ENCODE measurements at regions not wholly inside any gene's neighbourhood (a gene's known extent, or its start where the extent isn't known, plus 50 kb on each side); places are given as distances from the start of the nearest gene placed in this dataset.

DNA sequence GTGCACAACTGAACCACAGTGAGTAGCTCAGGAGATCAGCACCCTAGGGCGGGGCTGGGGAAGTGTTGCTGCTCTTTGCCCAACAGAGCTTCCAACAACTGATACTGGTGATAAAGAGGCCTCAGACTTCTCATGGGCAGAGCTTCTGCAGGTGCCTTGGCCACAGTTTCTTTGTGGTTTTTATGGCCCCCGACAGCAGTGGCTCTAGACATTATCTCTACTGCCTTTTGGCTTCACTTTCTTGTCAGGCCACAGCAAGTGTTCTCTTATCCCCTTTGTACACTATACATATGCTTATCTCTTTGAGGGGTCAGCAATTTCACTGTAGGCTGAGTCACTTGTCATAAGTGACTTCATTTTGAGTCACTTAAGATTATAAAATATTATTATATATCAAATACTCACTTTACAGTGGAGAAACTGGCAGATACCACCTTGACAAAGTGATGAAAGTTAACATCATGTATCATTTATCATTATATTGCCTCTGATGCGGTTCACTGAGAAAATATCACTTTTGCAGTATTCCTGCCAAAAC lies 90.9 kb upstream of the COX7C start (continued):
- TF ChIP-seq NFIC (IDR thresholded peaks at IDR 0.05) (peak; percentile 98), KLF1 (tag; IDR thresholded peaks at IDR 0.05) (peak; percentile 54; the same call in 1 of the 2 replicates), CEBPG (CRISPR knock-in tag; IDR thresholded peaks at IDR 0.05) (no peak), CEBPG (tag; conservative IDR thresholded peaks at IDR 0.05 in 1 of 2, IDR thresholded peaks at IDR 0.05 in 1 of 2) (peak in 1 of 2 experiments; percentile 16; a peak in 1 of 4 replicates), ADNP (tag; IDR thresholded peaks at IDR 0.05) (0 out of 2 replicates have a peak, but pooled peaks have one; percentile 57), JUND (IDR thresholded peaks at IDR 0.05; ENCODE audit: borderline replicate concordance, low read depth, low read length) (peak; percentile 92), JUND (tag; IDR thresholded peaks at IDR 0.05; ENCODE audit: borderline replicate concordance, low read depth, low read length) (peak; percentile 87; the same call in 2 of the 3 replicates), ZNF324 (CRISPR knock-in tag; IDR thresholded peaks at IDR 0.05) (peak; percentile 64; the same call in 1 of the 2 replicates), SP1 (CRISPR knock-in tag; IDR thresholded peaks at IDR 0.05) (peak; percentile 49; the same call in 1 of the 2 replicates), HLTF (IDR thresholded peaks at IDR 0.05) (peak; percentile 90), ZBTB1 (CRISPR knock-in tag; IDR thresholded peaks at IDR 0.05; ENCODE audit: borderline replicate concordance, low read depth) (peak; percentile 81; the same call in 1 of the 2 replicates), SMC3 (conservative IDR thresholded peaks at IDR 0.05; ENCODE audit: insufficient read depth, low read depth, low read length) (no peak), SLC30A9 (CRISPR knock-in tag; IDR thresholded peaks at IDR 0.05) (no peak), ZNF124 (CRISPR knock-in tag; IDR thresholded peaks at IDR 0.05) (no peak), BCL6 (CRISPR knock-in tag; IDR thresholded peaks at IDR 0.05) (peak; percentile 90), KLF16 (IDR thresholded peaks at IDR 0.05) (peak; percentile 100), CHCHD3 (CRISPR knock-in tag; IDR thresholded peaks at IDR 0.05) (no peak), RAD51 (IDR thresholded peaks at IDR 0.05; ENCODE audit: borderline replicate concordance, low read depth) (peak; percentile 55; the same call in 1 of the 2 replicates), MTF1 (CRISPR knock-in tag; IDR thresholded peaks at IDR 0.05; ENCODE audit: borderline replicate concordance) (peak; percentile 78; the same call in 1 of the 2 replicates), COPS2 (conservative IDR thresholded peaks at IDR 0.05) (no peak)
- TF ChIP-seq, protein P1, sequence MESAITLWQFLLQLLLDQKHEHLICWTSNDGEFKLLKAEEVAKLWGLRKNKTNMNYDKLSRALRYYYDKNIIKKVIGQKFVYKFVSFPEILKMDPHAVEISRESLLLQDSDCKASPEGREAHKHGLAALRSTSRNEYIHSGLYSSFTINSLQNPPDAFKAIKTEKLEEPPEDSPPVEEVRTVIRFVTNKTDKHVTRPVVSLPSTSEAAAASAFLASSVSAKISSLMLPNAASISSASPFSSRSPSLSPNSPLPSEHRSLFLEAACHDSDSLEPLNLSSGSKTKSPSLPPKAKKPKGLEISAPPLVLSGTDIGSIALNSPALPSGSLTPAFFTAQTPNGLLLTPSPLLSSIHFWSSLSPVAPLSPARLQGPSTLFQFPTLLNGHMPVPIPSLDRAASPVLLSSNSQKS (CRISPR knock-in tag; IDR thresholded peaks at IDR 0.05): peak; percentile 92
- TF ChIP-seq, protein P2, sequence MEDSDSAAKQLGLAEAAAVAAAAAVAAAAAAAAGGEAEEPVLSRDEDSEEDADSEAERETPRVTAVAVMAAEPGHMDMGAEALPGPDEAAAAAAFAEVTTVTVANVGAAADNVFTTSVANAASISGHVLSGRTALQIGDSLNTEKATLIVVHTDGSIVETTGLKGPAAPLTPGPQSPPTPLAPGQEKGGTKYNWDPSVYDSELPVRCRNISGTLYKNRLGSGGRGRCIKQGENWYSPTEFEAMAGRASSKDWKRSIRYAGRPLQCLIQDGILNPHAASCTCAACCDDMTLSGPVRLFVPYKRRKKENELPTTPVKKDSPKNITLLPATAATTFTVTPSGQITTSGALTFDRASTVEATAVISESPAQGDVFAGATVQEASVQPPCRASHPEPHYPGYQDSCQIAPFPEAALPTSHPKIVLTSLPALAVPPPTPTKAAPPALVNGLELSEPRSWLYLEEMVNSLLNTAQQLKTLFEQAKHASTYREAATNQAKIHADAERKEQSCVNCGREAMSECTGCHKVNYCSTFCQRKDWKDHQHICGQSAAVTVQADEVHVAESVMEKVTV (CRISPR knock-in tag; IDR thresholded peaks at IDR 0.05): peak; percentile 51; the same call in 1 of the 2 replicates
- TF ChIP-seq, protein P3, sequence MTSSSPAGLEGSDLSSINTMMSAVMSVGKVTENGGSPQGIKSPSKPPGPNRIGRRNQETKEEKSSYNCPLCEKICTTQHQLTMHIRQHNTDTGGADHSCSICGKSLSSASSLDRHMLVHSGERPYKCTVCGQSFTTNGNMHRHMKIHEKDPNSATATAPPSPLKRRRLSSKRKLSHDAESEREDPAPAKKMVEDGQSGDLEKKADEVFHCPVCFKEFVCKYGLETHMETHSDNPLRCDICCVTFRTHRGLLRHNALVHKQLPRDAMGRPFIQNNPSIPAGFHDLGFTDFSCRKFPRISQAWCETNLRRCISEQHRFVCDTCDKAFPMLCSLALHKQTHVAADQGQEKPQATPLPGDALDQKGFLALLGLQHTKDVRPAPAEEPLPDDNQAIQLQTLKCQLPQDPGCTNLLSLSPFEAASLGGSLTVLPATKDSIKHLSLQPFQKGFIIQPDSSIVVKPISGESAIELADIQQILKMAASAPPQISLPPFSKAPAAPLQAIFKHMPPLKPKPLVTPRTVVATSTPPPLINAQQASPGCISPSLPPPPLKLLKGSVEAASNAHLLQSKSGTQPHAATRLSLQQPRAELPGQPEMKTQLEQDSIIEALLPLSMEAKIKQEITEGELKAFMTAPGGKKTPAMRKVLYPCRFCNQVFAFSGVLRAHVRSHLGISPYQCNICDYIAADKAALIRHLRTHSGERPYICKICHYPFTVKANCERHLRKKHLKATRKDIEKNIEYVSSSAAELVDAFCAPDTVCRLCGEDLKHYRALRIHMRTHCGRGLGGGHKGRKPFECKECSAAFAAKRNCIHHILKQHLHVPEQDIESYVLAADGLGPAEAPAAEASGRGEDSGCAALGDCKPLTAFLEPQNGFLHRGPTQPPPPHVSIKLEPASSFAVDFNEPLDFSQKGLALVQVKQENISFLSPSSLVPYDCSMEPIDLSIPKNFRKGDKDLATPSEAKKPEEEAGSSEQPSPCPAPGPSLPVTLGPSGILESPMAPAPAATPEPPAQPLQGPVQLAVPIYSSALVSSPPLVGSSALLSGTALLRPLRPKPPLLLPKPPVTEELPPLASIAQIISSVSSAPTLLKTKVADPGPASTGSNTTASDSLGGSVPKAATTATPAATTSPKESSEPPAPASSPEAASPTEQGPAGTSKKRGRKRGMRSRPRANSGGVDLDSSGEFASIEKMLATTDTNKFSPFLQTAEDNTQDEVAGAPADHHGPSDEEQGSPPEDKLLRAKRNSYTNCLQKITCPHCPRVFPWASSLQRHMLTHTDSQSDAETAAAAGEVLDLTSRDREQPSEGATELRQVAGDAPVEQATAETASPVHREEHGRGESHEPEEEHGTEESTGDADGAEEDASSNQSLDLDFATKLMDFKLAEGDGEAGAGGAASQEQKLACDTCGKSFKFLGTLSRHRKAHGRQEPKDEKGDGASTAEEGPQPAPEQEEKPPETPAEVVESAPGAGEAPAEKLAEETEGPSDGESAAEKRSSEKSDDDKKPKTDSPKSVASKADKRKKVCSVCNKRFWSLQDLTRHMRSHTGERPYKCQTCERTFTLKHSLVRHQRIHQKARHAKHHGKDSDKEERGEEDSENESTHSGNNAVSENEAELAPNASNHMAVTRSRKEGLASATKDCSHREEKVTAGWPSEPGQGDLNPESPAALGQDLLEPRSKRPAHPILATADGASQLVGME (CRISPR knock-in tag; IDR thresholded peaks at IDR 0.05): no peak
